ENCODE measurements at regions not wholly inside any gene's neighbourhood (a gene's known extent, or its start where the extent isn't known, plus 50 kb on each side); places are given as distances from the start of the nearest gene placed in this dataset.
A peak's percentile ranks its signal among the peaks of the same experiment; 100 is the strongest.

DNA sequence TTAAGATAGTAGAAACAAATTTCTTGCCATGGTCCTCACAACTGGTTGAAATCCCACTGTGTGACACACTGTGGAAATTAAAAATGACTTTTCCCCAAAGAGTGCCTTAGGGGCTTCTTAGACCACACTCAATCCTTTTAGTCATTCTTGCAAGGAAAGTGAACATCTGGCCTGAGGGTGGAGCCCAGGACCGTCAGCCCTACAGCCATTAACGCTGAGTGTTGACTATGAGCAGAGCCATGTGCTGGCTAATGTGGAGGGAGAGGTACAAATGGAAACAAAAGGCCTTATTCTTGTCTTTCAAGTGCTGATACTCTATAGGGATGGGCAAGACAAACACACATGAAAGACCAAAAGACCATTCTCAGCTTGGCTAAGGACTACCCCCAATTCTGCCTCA, 456.5 kb downstream of the ZSWIM6 start:
- no peak overlapping the region for H3K9ac ChIP-seq (ENCODE audit: low read length)
- H3K4me2 ChIP-seq (ENCODE audit: low read length) = no peak overlapping the region
- H3K27ac ChIP-seq (ENCODE audit: low read length) = no peak overlapping the region
- H3K4me1 ChIP-seq (ENCODE audit: low read length) = peaks cover 23% of the 10 kb centered on the region
- no peaks in the 10 kb centered on the region for H4K20me1 ChIP-seq (ENCODE audit: insufficient read depth, low read length)
- no peak overlapping the region for H2AFZ ChIP-seq (ENCODE audit: low read depth, low read length)
- no peaks in the 10 kb centered on the region for H3K27me3 ChIP-seq (ENCODE audit: low read depth, low read length)
- H3K36me3 ChIP-seq (replicated peaks; ENCODE audit: low read depth, low read length) = no peaks in the 10 kb centered on the region
- no peak overlapping the region for H3K4me3 ChIP-seq (ENCODE audit: low read length)
- TF ChIP-seq, protein P1, sequence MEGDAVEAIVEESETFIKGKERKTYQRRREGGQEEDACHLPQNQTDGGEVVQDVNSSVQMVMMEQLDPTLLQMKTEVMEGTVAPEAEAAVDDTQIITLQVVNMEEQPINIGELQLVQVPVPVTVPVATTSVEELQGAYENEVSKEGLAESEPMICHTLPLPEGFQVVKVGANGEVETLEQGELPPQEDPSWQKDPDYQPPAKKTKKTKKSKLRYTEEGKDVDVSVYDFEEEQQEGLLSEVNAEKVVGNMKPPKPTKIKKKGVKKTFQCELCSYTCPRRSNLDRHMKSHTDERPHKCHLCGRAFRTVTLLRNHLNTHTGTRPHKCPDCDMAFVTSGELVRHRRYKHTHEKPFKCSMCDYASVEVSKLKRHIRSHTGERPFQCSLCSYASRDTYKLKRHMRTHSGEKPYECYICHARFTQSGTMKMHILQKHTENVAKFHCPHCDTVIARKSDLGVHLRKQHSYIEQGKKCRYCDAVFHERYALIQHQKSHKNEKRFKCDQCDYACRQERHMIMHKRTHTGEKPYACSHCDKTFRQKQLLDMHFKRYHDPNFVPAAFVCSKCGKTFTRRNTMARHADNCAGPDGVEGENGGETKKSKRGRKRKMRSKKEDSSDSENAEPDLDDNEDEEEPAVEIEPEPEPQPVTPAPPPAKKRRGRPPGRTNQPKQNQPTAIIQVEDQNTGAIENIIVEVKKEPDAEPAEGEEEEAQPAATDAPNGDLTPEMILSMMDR (IDR thresholded peaks at IDR 0.05; ENCODE audit: low read depth, low read length) = no peak
- H3K9me3 ChIP-seq (ENCODE audit: insufficient read depth, low read length) = no peaks in the 10 kb centered on the region
- H3K79me2 ChIP-seq (ENCODE audit: low read length) = no peaks in the 10 kb centered on the region

DNA sequence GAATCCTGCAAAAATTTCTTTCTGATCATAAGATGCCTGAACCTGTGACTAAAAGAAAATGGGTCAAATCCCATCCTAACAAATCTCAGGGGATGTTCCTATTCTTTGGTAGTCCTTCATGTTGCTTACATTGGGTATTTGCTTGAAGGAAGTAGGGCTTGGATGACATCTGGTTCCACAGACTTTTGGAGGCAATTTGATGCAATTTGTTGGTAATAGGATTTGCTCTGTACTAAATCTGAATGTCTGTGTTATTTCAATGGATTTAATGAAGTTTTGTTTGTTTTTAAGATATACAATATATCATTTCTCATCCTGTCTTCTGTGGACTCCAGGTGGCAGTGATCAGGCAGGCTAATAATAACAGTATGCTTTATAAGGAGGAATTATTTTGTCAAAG, 457.9 kb downstream of the ZSWIM6 start:
- Histone ChIP-seq H3K4me1 (ENCODE audit: low read length) (peaks cover 23% of the 10 kb centered on the region), H2AFZ (ENCODE audit: low read depth, low read length) (no peak overlapping the region)

DNA sequence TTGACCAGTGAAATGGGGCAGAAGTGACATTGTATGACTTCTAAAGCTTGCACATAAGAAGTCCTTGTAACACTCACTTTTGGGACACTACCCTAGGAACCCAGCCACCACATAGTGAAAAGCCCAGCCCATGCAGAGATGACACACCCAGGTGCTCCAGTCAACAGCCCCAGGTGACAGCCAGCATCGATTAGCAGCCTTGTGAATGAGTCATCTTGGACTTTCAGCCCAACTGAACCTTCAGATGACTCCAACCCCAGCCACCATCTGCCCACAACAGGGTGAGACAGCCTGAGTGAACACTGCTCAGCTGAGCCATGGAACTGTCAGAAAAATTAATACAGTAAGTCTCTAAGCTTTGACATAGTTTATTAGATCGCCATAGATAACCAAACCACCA, 458.6 kb downstream of the ZSWIM6 start:
- H3K27me3 ChIP-seq (ENCODE audit: low read depth, low read length) = no peaks in the 10 kb centered on the region
- H2AFZ ChIP-seq (ENCODE audit: low read depth, low read length) = no peak overlapping the region
- no peak for TF ChIP-seq EZH2phosphoT487 (IDR thresholded peaks at IDR 0.05; ENCODE audit: low read depth)
- H4K20me1 ChIP-seq (ENCODE audit: insufficient read depth, low read length) = no peaks in the 10 kb centered on the region
- H3K4me3 ChIP-seq (ENCODE audit: low read length) = peak overlapping the region; percentile 50
- H3K27ac ChIP-seq (ENCODE audit: low read length) = no peak overlapping the region
- no peak overlapping the region for H3K9ac ChIP-seq (ENCODE audit: low read length)
- H3K4me1 ChIP-seq (ENCODE audit: low read length) = peaks cover 23% of the 10 kb centered on the region
- no peaks in the 10 kb centered on the region for H3K79me2 ChIP-seq (ENCODE audit: low read length)
- no peaks in the 10 kb centered on the region for H3K9me3 ChIP-seq (ENCODE audit: insufficient read depth, low read length)
- H3K36me3 ChIP-seq (replicated peaks; ENCODE audit: low read depth, low read length) = no peaks in the 10 kb centered on the region
- H3K4me2 ChIP-seq (ENCODE audit: low read length) = peak overlapping the region; percentile 69

More for the DNA sequence above, 457.9 kb downstream of the ZSWIM6 start:
- TF ChIP-seq, protein P1 (IDR thresholded peaks at IDR 0.05; ENCODE audit: low read depth, low read length) = no peak
- no peak for TF ChIP-seq EZH2phosphoT487 (IDR thresholded peaks at IDR 0.05; ENCODE audit: low read depth)
- Histone ChIP-seq H3K9ac (ENCODE audit: low read length) (no peak overlapping the region), H3K4me2 (ENCODE audit: low read length) (peak overlapping the region; percentile 8; the same call in 1 of the 2 replicates), H3K36me3 (replicated peaks; ENCODE audit: low read depth, low read length) (no peaks in the 10 kb centered on the region), H3K27me3 (ENCODE audit: low read depth, low read length) (no peaks in the 10 kb centered on the region), H3K27ac (ENCODE audit: low read length) (no peak overlapping the region), H3K4me3 (ENCODE audit: low read length) (no peak overlapping the region), H3K9me3 (ENCODE audit: insufficient read depth, low read length) (no peaks in the 10 kb centered on the region), H3K79me2 (ENCODE audit: low read length) (no peaks in the 10 kb centered on the region), H4K20me1 (ENCODE audit: insufficient read depth, low read length) (no peaks in the 10 kb centered on the region)

DNA sequence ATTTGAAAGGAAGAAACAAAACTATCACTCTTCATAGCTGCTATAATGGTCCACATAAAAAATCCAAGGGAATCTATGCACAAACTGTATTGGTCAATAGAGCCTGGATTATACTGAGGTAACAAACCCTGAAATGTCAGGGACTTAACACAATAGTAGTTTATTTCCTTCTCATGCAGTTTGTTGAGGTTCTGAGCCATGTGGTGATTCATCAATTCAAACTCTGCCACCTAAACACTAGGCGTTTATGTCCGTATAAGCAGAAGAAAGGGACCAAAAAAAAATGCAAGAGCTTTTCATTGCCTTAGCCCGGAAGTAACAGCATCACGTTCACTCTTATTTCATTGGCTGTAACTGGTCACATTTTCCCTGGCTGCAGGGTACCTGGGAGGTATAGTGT, 464.7 kb downstream of the ZSWIM6 start:
- H3K4me1 ChIP-seq (ENCODE audit: low read length) = peaks cover 5% of the 10 kb centered on the region; the same call in 1 of the 2 replicates
- TF ChIP-seq, protein P1 (IDR thresholded peaks at IDR 0.05; ENCODE audit: low read depth, low read length) = no peak
- TF ChIP-seq EZH2phosphoT487 (IDR thresholded peaks at IDR 0.05; ENCODE audit: low read depth) = no peak
- no peaks in the 10 kb centered on the region for H3K27me3 ChIP-seq (ENCODE audit: low read depth, low read length)
- no peak overlapping the region for H3K4me2 ChIP-seq (ENCODE audit: low read length)
- H3K4me3 ChIP-seq (ENCODE audit: low read length) = no peak overlapping the region
- no peak overlapping the region for H3K9ac ChIP-seq (ENCODE audit: low read length)
- no peak overlapping the region for H3K27ac ChIP-seq (ENCODE audit: low read length)
- no peaks in the 10 kb centered on the region for H3K79me2 ChIP-seq (ENCODE audit: low read length)
- no peaks in the 10 kb centered on the region for H3K36me3 ChIP-seq (replicated peaks; ENCODE audit: low read depth, low read length)
- no peaks in the 10 kb centered on the region for H3K9me3 ChIP-seq (ENCODE audit: insufficient read depth, low read length)
- no peak overlapping the region for H2AFZ ChIP-seq (ENCODE audit: low read depth, low read length)
- H4K20me1 ChIP-seq (ENCODE audit: insufficient read depth, low read length) = no peaks in the 10 kb centered on the region

DNA sequence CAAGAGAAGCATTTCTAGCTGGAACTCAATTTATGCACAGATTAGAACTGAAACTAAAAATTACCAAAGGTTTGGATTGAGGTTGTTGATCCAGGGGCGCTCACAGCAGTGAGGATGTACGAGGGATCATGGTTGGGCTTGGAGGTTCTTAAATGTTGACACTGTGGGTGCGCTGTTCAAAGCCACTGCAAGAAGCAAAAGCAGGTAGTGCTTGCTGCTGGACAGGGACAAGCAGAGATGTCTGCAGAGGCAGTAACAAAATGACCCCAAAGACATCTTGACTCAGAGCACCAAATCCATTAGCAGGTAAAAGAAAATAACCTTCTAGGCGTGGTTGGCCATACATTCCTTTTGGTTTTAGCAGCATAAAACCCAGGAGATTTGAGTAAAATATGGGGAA, 468.4 kb downstream of the ZSWIM6 start:
- no peak overlapping the region for H3K4me2 ChIP-seq (ENCODE audit: low read length)

More for the DNA sequence above, 468.4 kb downstream of the ZSWIM6 start:
- Histone ChIP-seq H3K4me1 (ENCODE audit: low read length) (peaks cover 3% of the 10 kb centered on the region; the same call in 1 of the 2 replicates), H3K27ac (ENCODE audit: low read length) (no peak overlapping the region), H3K9me3 (ENCODE audit: insufficient read depth, low read length) (no peaks in the 10 kb centered on the region), H3K27me3 (ENCODE audit: low read depth, low read length) (no peaks in the 10 kb centered on the region), H3K4me3 (ENCODE audit: low read length) (no peak overlapping the region), H4K20me1 (ENCODE audit: insufficient read depth, low read length) (no peaks in the 10 kb centered on the region), H3K79me2 (ENCODE audit: low read length) (no peaks in the 10 kb centered on the region), H2AFZ (ENCODE audit: low read depth, low read length) (no peak overlapping the region), H3K36me3 (replicated peaks; ENCODE audit: low read depth, low read length) (no peaks in the 10 kb centered on the region), H3K9ac (ENCODE audit: low read length) (no peak overlapping the region)
- TF ChIP-seq, protein P1 (IDR thresholded peaks at IDR 0.05; ENCODE audit: low read depth, low read length) = no peak
- TF ChIP-seq EZH2phosphoT487 (IDR thresholded peaks at IDR 0.05; ENCODE audit: low read depth) = no peak

All from OCI-LY3 (cell line).